ENCODE measurements at regions not wholly inside any gene's neighbourhood (a gene's known extent, or its start where the extent isn't known, plus 50 kb on each side); places are given as distances from the start of the nearest gene placed in this dataset.
A peak's percentile ranks its signal among the peaks of the same experiment; 100 is the strongest.
"Not testable (repeated sequence)": the region's sequence is repeated elsewhere in the genome, so short reads cannot be mapped to it uniquely, and the experiment has no call there.

DNA sequence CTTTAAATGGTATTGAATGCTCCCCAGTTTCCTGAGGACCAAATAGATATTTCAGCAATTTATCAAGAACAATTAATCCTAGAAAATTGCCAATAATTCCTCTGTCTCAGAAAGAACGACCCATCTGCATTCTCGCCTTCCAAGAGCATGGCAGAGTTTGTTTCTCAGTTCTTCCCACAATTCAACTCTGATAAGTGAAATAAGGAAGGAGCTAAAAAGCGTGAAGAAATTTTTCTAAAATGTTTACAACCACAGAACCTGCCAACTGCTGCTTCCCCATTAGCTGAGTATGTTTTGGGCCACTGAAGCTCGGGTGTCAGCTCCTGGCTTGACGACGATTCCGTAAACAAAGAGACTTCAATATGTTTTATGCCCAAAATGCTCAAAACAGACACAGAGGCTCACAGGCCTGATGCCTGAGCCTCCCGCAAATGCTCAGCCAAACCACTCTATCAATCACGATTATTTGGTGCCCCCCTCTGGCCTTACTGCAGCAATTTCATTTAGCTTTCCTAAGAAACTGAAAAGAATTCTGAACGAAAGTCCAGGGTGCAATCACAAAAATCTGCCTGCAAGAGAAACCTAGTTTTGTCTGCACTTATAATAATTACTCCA, 259.2 kb upstream of the CCDC54 start:
- peak; percentile 37 for FAIRE-seq

DNA sequence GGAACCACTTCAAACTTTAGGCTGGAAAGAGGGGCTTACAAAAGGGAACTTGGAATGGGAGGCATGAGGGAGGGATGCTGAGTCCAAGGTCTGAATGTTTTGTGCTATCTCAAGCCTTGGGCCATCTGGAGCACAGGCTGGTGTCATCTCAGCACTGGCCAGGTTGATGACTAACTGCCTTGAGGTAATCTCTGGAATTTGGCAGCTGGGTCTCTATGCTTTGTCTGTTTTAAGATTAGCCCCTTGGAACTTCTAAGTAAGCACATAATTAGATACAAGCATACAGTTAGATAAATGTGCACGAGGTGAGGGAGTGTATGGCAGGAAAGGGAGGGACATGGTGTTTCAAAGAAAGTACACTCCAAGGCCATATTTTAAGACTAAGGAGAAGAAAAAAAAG, 252.4 kb upstream of the CCDC54 start:
- FAIRE-seq: no peak

DNA sequence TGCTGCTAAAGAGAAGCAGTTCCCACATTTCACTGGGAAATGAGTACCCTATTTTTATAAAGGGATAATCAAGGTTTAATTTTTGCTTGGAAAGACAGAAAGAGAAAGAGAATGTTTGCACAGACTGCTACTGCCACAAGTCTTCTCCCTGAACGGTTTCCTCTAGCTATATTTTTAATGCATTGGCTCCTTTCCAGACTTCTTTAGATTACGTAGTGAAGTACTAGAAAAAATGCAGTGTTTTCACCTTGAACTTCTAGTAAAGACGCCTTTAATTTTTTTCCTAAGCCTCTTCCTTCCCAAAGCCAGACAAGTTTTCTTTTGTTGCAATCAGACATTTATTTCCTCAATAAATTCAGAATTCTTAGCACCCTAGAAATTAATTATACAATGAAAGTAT, 248.3 kb upstream of the CCDC54 start:
- no peak for FAIRE-seq

DNA sequence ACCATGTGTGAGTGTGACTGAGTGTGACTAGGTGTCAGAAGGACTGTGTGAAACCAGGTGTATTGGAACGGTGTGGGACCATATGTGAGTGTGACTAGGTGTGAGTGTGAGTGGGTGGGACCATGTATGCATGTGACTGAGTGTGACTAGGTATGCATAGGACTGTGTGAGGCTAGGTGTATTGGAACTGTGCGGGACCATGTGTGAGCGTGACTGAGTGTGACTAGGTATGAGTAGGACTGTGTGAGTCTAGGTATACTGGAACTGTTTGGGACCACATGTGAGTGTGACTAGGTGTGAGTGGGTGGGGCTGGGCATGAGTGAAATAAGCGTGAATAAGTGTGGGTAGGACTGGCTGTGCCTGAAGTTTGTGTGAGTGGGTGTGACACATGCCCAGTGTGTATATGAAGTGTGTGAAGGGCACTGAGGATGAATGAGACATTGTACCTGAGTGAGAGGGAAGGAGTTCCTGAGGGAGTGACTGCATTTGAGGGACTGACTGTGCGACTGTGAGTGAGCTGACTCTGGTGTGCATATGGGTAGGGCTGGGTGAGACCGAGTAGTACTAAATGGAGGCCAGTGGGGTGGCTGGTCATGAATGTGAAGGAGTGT, 247.0 kb upstream of the CCDC54 start:
- FAIRE-seq: no peak

DNA sequence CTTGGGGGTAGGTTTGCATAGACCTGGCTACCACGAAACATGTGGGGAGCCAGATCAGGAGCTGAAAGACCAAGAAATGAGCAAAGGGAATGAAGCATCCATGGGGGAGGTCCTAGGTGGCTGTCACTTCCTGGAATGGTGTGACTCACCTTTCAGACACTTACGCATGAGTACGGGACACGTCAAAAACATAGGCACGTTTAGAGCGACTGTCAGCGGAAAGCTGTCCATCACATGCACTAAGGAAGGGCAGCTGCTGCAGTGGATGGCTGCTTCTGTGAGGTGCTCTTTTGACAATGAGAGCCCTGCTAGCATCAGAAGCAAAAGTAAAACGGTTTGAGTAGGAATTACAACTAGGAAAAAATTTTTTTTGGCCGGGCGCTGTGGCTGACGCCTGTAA, 244.6 kb upstream of the CCDC54 start:
- no peak for FAIRE-seq

DNA sequence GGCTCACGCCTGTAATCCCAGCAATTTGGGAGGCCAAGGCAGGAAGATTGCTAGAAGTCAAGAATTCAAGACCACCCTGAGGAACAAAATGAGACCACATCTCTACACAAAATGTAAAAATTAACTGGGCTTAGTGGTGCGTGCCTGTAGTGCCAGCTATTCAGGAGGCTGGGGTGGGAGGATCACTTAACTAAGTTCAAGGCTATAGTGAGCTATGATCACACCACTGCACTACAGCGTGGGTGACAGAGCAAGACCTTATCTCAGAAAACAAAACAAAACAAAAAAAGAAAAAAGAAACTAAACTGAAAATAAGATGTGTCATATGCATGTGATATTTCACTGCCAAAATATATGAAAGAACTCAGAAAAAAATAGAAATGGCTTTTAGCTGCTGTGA, 243.3 kb upstream of the CCDC54 start:
- no peak for FAIRE-seq

DNA sequence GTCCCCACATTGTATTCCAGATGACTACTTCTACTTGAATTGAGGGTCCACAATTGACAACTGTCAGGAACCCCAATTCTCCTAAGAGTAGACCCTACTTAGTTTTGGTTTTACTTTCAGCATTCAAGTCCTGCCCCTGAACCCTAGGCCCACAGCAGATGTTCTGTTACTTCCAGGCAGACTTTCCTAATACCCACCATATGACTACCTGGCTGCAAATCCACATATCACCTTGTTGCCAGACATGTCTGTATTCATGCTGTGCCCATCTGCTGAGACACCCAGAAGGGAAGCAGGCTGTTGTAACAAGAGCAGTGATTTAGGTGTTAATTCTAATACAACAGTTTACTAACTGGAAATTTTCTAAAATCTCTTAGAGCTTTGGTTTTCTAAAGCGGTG, 235.1 kb upstream of the CCDC54 start:
- no peak for FAIRE-seq

DNA sequence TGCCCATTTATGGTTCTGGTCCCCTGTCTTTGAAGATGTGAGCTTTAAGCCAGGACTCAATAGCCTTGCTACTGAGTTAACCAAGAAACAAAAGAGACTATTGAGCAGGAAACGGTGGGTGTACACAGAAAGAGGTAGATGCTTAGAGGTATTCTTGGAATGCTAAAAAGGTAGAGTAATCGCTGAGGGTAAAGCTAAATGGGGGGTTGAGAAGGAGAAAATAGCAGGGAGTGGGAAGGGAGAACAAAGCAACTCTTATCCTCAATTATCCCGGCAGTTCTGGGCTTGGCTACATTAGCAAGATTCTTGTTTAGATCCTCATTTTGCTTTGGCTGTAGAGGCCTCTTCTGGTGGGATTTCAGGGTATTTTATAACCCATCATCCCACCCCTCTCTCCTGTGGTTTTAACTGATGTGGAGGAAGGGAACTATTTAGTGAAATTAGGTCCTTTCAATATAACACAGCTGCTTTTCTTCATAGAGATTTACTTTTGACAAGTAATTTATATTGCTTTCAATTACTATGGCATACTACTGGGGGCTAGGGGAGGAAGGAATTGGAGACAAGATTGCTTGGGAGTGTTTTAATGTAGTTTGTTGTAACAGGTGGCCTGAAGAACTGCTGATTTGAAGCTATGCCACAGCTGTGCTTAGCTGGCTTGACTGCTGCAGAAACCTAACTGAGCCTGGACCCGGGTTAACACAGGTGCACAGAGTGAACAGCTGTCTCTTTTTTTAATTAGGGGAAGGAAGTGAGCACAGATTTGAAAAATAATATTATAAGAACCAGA, 234.3 kb upstream of the CCDC54 start:
- no peak for FAIRE-seq

DNA sequence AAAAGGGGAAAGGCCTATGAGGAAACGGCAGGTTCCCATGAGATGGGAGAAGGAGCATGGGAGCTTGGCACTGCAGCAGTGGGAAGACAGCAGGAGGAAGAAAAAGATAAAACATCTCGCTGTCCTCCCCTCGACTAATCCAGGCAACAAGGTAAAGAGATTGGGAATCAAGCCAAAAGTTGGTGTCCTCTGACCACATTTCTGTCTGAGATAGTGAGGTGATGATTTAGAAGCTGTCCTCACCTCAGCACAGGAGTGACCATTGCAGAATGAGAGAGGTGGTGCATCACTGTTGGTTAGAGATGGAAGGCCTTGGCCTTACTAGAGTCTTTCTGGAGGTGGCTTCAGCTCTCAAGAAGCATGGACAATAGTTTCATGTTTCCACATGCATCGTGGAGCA, 226.6 kb upstream of the CCDC54 start:
- no peak for FAIRE-seq

DNA sequence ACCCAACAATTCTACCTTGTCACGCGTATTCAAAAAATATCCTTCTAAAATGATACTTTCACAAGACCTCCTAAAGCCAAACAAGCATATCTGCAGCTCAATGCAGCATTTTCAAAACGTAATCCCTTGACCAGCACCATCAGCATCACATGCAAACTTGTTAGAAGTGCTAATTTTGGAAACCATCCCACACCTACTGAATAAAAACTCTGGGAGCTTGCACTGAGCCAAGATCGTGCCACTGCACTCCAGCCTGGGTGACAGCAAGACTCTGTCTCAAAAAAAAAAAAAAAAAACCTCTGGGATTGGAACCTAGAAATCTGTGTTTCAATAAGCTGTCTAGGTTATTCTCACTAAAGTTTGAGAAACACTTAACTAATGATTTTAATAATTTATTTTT, 223.3 kb upstream of the CCDC54 start:
- no peak for FAIRE-seq

DNA sequence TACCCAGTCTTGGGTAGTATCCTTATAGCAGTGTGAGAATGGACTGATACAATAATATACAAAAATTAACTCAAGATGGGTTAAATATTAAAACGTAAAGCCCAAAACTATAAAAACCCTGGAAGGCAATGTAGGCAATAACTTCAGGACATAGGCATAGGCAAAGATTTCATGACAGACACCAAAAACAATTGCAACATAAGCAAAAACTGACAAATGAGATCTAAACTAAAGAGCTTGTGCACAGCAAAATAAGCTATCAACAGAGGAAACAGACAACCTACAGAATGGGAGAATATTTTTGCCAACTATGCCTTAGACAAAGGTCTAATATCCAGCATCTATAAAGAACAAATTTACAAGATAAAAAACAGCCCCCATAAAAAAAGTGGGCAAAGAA, 204.8 kb upstream of the CCDC54 start:
- FAIRE-seq: no peak

DNA sequence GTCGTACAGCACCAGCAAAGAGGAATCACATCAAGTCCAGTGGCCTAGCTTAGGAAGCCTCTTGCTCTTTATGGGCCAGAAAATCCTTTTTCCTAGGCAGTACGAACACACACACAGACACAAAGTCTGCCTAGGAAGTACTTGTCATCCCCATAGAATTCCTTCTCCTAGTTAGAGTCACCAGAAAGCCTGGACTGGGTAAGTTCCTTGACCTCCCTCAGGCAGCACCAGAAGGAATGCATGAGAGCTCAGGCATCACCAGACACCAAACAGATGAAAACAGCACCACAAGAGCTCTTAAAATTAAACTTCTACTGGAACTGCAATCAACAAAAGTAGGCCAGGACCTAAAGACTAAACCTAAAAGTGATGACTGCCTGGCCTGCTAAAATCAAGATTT, 192.9 kb upstream of the CCDC54 start:
- FAIRE-seq: no peak

DNA sequence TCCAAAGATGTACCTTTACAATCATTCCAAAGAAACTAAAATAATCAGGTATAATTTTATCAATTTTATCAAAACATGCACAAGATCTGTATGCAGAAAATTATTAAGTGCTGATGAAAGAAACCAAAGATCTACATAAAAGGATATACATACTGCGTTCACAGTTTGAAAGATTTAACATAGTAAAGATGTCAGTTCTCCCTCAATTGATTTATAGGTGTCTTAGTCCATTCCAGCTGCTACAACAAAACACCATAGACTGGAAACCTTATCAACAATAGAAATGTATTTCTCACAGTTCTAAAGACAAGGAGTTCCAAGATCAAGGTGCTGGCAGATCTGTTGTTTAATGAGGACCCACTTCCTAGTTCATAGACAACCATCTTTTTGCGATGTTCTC, 189.0 kb upstream of the CCDC54 start:
- FAIRE-seq: no peak

DNA sequence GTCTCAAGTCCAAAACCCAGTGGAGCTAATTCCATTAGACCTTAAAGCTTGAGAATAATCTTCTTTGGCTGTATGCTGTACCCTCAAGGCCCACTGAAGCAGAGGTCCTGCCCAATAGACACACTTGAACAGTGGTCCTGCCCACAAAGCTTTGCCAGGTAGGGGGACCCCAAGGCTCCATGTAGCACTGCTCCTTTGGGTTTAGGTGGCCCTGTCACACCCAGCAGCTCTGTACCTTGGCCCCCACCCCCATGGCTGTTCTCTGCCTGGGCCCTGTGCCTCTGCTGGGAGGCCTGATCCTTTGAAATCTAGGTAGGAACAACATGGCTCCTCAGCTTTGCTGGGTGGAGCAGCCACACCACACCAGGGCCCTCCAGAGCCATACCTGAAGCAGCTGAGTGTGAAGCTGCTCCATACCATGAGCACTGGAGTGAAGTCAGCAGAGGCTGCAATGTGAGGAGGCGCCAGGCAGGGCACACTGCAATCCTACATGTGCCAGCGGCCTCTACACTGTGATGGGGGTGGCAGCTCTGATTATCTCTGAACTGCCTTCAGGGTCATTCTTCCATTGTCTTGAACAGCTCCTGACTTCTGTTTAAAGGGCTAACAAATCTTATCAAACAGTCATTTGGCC, 188.0 kb upstream of the CCDC54 start:
- no peak for FAIRE-seq

DNA sequence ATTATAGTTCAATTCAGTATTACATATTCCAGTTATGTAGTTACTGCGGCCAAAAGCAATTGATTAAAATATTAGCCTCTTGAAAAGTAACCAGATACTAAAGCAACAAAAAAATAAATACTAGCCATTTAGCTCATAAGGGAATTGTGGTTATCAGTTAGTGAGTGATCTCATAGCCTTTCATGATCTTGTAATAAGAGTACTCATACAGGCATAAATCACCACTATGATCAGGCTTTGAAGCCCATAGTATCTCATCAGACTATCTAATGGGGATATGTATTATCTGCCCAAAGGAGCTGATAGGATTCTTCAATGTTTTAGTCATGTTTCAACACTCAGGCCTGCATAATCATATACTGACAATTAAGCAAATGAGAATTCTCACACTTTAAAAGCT, 184.1 kb upstream of the CCDC54 start:
- no peak for FAIRE-seq

DNA sequence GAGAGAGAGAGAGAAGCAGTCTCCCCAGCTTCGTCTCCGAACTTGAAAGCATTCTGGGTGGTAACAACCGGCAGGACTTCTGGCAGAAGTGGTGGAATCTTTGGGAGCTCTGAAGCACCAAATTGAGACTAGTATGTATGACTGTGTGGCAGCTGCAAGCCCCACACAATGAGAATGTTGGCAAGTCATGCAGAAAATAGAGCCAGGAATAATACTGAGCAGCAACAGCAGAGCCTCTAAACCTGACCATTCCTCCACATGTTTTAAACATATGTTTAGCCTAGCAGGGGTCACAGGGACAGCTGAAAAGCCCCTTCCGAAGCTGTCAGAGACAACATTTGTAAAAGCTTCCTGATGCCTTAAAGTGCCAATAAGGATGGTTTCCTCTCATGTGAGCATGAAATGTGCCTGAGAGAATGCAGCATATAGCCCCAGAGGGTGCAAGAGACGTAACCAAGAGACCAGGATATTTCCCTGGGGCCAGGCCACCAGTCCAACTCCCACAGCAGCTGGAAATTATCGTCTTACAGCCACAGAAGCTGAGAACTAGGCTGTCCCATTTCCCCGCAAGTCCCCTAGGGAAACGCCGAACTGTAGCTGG, 178.6 kb upstream of the CCDC54 start:
- no peak for FAIRE-seq

DNA sequence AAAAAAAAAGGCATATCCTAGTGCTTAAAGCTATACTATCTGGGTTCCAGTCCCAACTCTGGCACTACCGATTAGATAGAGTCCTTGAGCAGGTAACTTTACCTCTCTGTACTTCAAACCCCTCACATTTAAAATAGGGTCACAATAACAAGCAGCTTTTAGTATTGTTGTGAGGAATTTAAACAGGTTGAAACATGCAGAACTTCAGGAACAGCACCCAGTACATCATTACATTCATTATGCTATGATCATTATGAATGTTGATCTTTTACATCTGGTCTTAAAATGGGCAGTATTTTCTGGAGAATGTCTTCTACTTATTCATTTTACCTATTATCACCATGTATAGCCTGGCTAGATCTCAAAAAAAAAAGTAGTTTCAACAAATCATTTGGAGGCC, 176.1 kb upstream of the CCDC54 start:
- no peak for FAIRE-seq

DNA sequence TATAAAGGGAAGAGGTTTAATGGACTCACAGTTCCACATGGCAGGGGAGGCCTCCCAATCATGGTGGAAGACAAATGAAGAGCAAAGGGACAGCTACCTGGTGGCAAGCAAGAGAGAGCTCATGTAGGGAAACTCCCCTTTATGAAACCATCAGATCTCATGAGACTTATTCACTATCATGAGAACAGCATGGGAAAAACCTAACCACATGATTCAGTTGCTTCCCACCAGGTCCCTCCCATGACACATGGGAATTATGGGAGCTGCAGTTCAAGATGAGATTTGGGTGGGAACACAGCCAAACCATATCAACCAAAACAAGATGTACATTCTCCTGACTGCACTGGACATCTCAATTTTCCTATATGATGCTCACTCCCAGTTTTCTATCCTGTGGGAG, 174.4 kb upstream of the CCDC54 start:
- FAIRE-seq: not testable (repeated sequence)

DNA sequence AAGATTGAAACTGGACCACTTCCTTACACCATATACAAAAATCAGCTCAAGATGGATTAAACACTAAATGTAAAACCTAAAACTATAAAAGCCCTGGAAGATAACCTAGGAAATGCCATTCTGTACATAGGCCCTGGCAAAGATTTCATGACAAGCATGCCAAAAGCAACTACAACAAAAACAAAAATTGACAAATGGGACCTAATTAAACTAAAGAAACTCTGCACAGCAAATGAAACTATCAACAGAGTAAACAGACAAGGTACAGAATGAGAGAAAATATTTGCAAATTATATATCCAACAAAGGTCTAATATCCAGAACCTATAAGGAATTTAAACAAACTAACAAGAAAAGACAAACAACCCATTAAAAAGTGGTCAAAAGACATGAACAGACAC, 173.1 kb upstream of the CCDC54 start:
- FAIRE-seq: no peak

DNA sequence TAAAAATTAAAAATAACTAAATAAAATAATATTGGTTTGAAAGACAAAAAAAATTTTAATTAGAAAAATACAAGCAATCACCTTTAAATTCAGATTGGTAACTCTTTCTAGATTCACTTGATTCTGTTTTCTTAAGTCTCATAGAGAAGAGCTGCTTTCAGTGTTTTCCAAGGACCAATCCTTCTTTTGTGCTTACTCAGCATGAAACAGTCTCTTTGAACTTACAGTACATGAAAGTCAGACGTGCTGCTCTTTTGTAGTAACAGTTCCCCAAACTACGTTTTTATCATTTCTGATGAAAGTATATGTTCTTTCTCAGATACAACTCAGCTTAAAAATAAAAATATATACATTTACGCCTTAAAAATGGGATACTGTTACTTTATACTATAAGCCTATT, 171.9 kb upstream of the CCDC54 start:
- FAIRE-seq: peak; percentile 27

DNA sequence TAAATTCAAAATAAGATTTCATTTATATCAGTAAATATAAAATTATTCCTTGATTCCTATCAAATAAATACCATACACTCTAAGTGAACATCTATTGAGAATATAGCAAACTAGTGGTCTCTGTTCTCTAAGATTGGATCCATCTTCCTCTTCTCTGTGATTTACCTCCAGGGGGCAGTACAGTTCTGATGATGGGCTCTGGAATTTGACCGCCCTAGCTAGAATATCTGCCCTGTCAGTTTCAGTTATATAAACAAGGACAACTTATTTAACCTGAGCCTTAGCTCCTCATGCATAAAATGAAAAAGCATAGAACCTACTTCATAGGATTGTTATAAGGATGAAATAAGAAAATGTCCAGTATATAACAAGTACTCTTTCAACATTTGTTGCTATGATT, 171.1 kb upstream of the CCDC54 start:
- no peak for FAIRE-seq

DNA sequence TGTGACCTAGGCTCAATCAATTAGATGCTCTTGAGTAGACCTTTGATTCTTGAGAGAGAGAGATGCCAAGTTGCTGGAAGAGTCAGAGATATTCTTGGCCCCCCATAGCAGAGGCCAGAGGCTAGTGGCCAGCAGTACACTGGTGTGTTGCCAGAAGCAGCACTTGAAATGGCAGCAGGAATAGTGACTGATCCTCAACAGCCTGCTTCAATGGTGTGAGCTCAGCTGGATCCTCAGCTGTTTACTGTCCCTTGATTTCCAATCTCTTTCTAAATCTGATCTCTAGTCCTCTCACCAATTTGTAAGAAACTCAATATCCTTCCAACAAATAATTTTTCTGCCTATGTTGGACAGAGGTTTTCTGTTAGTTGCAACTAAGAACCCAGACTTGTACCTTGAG, 170.3 kb upstream of the CCDC54 start:
- no peak for FAIRE-seq

DNA sequence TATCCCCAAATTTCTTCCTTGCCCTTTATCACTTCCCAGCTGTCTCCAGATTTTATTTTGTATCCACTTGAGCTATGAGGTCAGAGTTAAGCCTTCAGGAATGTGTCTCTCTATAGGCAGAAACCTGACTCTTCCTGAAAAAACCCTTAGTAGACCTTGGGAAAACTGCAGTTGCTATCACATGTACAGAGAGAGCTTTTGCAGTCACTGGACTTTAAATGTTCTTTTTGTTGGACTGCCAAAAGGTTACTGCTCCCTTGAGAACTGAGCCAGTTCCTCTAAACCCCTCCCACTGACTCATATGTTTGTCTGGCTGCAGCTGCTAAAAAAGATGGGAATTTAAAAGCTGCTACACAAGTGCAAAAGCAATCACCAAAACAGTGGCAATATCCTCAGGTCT, 169.1 kb upstream of the CCDC54 start:
- FAIRE-seq: no peak

DNA sequence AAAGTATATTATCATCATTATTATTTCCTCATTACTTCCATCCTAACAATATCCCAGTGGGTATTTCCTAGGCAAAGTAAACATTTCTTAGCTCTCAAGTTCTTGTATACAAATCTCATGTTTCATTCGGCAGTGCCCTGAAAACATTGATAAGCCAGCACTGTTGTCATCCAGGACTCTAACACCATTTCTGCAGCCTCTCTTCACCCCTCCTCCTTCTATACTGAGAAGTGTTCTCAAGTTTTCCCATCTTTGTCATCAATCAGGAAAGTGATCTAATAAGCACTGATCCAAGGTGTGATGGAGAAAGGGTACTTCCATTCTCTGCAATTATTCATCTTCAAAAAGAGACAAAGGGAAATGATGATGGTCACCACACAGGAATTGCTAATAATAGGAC, 168.4 kb upstream of the CCDC54 start:
- no peak for FAIRE-seq

All from A204.1 (cell line).